KOPT-K1 (cell line): ENCODE measurements at regions not wholly inside any gene's neighbourhood (a gene's known extent, or its start where the extent isn't known, plus 50 kb on each side); places are given as distances from the start of the nearest gene placed in this dataset.

Source experiments
- H3K27ac ChIP-seq: fragments of 200-600 bp; sonication (generic); 2 replicates; pipeline ENCODE4 v1.5.1; 2016; ENCODE audit warnings: antibody characterized with exemption, mild to moderate bottlenecking, low read depth, low read length; ENCODE audit not compliant: poor library complexity, severe bottlenecking
- H3K36me3 ChIP-seq: fragments of 200-600 bp; sonication (generic); 2 replicates; pipeline ENCODE4 v1.5.1; 2017; ENCODE audit warnings: antibody characterized with exemption, mild to moderate bottlenecking, low read length, moderate library complexity; ENCODE audit not compliant: insufficient read depth
- H3K9me3 ChIP-seq: fragments of 200-600 bp; sonication (generic); 2 replicates; pipeline ENCODE4 v1.5.1; 2017; ENCODE audit warnings: antibody characterized with exemption, low read length, mild to moderate bottlenecking; ENCODE audit not compliant: insufficient read depth, poor library complexity, severe bottlenecking

- no peaks in the 10 kb centered on the region for H3K9me3 ChIP-seq
- no peaks in the 10 kb centered on the region for H3K36me3 ChIP-seq
- peak overlapping the region; percentile 2 for H3K27ac ChIP-seq
Observed at GRCh38 chr3:56855856-56856512, 54.2 kb upstream of the ARHGEF3 start.

GRCh38 chr3:56854856-56855611 lies 53.3 kb upstream of the ARHGEF3 start:
- Histone ChIP-seq H3K36me3 (no peaks in the 10 kb centered on the region), H3K9me3 (no peaks in the 10 kb centered on the region), H3K27ac (no peak overlapping the region)

- Histone ChIP-seq H3K36me3 (no peaks in the 10 kb centered on the region), H3K9me3 (no peaks in the 10 kb centered on the region), H3K27ac (no peak overlapping the region)
Observed at GRCh38 chr3:56851966-56852884, 50.5 kb upstream of the ARHGEF3 start.
